ENCODE measurements at regions not wholly inside any gene's neighbourhood (a gene's known extent, or its start where the extent isn't known, plus 50 kb on each side); places are given as distances from the start of the nearest gene placed in this dataset.
"Not testable (repeated sequence)": the region's sequence is repeated elsewhere in the genome, so short reads cannot be mapped to it uniquely, and the experiment has no call there.

DNA sequence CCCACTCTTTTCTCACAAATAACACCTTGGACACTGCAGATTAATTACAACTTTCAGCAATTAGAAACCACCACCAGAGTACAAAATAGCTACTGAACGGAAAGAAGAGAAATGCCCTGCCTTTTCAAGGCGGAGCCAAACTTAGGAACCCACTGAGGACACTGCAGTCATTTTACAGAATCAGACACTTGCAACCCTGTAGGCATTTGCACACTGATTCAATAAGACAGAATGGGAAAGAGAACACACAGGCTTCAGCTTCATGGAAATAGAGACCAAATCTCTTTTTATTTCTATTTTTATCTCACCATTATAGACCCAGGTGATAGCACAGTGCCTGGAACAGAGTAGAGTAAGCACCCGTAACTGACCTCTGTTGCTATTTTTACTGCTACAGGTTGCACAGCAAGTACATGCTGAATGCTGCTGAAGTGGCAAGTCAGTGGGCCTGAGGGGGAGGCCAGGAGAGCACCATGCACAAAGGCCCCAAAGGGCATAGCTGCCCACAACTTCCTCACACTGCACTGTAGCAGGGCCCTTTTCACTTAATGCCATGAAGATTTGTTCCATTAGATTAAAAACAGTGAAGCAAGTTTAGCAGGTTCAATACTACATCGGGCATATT is 50.7 kb upstream of the EDARADD start:
- no peak for DNase-seq (ENCODE audit: low spot score)

DNA sequence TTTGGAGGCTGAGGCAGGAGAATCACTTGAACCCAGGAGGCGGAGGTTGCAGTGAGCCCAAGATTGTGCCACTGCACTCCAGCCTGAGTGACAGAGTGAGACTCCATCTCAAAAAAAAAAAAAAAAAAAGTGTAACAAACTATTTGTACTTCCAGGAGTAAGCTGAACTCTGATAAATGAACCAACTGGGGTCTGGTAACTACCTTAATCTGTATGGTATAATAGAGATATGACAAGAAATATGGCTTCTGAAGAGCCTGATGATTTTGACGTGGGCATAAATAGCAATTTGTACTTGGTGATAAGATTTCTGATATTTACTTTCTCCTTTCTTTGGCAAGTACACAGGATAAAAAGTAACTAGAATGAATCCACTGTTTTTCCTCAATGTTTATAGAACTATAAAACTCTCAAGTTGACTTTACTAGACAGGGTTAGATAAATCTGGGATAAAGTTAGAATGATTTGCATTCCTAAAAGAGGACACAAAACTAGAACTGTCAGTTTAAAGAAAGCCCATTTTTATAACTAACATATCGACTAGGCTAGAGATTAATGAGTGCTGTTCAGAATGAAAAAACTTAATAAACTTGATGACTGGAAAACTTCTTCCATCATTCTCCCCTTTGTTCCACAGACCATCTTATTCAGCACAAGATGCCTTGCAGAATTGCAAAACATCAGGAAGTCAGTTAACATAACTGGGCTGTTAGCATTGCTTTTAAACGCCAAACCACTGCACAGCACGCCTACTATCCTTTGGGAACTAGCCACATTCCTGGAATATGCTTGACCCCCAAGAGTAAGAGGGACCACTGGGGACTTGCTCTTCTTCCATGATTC is 51.5 kb upstream of the EDARADD start:
- DNase-seq (ENCODE audit: low spot score): no peak

DNA sequence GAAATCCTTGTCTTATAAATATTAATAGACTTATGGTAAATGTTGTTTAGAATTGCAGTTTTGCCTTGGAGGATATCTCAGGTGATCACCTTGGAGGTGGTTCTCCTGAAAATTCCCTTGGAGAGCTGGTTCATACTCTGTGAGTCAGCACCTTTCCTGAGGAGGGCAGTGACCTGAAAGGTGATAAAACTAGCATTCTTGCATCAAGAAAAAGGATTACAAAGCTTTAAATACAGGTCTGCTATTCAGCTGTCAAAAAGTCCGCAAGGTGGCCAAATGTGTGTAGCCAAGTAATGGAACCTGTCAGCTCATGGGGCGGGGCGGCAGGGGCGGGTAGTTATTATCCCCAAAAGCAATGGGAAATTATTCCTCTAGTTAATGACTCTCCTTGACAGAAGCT is 52.8 kb upstream of the EDARADD start:
- no peak for DNase-seq (ENCODE audit: low spot score)

DNA sequence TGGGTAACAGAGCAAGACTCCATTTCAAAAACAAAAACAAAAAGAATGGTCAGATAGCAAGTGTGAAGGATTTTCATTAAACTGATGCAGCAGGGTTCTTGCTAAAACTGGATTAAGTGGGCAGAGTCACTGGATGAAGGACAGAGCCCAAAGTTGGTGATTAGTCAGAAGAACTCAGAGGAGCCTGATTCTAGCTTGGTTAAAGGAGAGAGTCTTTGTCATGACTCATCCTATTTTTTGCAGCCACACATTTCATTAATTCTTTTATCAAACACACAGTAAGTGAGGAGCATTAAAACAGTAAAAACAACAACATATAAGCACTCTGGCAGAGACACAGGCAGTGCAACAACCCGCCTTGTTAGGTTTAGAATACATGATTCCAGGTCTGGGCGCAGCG is 56.0 kb upstream of the EDARADD start:
- DNase-seq (ENCODE audit: low spot score): peak; percentile 16

DNA sequence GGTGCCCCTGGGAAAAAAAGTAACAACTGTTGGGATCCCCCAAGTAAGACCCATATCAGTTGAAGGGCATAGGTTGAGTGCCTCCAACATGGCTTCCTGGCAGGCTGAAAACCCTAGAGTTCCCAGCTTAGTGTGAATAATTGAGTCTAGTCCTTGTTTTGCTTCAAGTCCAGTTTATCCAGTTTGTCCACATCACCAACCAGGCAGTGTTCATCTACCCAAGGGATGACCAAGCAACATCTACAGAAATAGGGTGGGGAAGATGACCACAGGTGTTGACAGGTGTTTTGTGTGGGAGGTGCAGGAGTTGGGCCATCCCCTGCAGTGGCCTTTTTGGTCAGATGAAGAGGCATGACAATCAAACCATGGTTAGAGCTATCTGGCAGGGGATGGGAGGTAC is 54.3 kb upstream of the ERO1B start:
- no peak for DNase-seq (ENCODE audit: low spot score)

DNA sequence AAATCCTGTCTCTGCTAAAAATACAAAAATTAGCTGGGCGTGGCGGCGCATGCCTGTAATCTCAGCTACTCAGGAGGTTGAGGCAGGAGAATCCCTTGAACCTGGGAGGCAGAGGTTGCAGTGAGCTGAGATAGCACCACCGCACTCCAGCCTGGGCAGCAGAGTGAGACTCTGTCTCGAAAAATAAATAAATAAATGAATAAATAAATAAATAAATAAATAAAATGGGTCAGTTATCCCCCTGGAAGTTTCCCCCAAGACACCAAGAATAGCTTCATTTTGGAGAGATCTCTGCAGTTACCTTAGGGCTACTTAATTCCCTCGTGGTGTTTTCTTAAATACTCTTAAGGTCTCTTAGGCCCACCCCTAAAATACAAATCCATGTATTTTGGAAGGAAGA is 53.9 kb upstream of the ERO1B start:
- not testable (repeated sequence) for DNase-seq (ENCODE audit: low spot score)

DNA sequence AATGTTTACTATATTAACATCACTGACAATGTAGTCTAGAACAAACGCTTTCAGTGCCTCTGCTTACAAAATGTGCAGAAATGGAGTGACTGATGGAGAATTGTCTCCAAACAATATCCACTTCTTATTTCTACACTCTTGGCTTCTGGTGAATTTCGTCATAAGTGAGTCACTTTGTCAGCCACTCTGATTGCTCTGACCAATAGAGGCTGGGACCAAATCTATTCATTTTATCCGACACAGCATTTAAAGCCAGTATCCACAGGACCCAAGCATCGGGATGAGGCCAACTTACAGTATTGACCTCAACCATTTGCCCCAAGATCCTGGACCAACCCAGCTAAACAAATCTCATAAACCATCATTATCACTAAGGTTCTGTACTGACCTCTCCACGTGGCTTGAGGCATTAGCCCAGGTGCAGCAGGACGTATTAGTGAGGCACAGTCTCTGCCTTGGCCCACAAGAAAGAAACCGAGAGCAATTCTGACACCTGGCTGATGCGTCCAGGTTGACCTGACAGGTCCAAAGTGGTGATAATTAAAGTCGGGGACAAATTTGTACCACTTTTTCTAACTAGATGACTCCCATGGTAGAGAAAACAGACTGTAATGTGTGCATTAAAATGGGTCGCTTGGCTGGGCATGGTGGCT is 53.3 kb upstream of the ERO1B start:
- DNase-seq (ENCODE audit: low spot score): no peak

DNA sequence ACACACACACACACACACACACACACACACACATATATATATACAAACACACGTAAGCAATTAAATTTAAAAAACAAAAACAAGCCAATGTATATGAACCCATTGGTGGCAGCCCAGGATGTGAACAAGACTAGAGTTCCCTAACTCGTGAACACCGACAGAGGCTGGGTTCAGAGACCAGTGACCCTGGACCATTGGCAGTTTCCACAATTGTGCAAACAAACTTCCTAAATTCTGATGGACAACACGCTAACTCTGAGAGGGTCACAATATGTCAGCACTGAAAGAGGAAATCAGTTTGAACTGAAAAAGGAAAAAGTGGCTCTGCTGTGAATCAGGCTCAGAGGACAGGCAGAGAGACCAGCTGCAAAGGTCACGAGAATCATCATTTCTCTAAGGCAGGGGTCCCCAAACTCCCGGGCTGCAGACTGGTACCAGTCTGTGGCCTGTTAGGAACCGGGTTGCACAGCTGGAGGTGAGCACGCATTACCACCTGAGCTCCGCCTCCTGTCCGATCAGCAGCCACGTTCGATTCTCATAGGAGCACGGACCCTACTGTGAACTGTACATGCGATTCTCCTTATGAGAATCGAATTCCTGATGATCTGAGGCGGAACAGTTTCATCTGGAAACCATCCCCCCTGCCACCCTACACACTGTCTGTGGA is 50.5 kb upstream of the ERO1B start:
- DNase-seq (ENCODE audit: low spot score): no peak

All from RKO (cell line).